ENCODE measurements at regions not wholly inside any gene's neighbourhood (a gene's known extent, or its start where the extent isn't known, plus 50 kb on each side); places are given as distances from the start of the nearest gene placed in this dataset.

GRCh38 chr16:50917950-50918703 is 176.2 kb downstream of the CYLD start:
- Histone ChIP-seq H3K4me1 (no peaks in the 10 kb centered on the region), H3K27me3 (no peaks in the 10 kb centered on the region), H3K36me3 (no peaks in the 10 kb centered on the region), H3K27ac (no peak overlapping the region), H3K4me3 (no peak overlapping the region), H3K9me3 (no peaks in the 10 kb centered on the region)
- DNase-seq (ENCODE audit: extremely low spot score in 2 of 2) = no peak
- TF ChIP-seq POLR2AphosphoS5 (IDR thresholded peaks at IDR 0.05; ENCODE audit: insufficient read depth in 1 of 2, low read depth in 1 of 2) (no peak), POLR2A (IDR thresholded peaks at IDR 0.05) (no peak), CTCF (IDR thresholded peaks at IDR 0.05) (no peak)
- intact Hi-C loops (cut with DNase I) = no loop called here

- no peaks in the 10 kb centered on the region for H3K36me3 ChIP-seq
- intact Hi-C loops (cut with DNase I) = no loop called here
- peaks cover 6% of the 10 kb centered on the region for H3K4me1 ChIP-seq
These were observed 174.2 kb downstream of the CYLD start for GRCh38 chr16:50916040-50916439.

GRCh38 chr16:50915120-50915519 is 173.2 kb downstream of the CYLD start:
- Histone ChIP-seq H3K27me3 (no peaks in the 10 kb centered on the region), H3K27ac (no peak overlapping the region), H3K4me3 (no peak overlapping the region), H3K36me3 (no peaks in the 10 kb centered on the region), H3K4me1 (peaks cover 6% of the 10 kb centered on the region), H3K9me3 (no peaks in the 10 kb centered on the region)
- TF ChIP-seq POLR2AphosphoS5 (IDR thresholded peaks at IDR 0.05; ENCODE audit: insufficient read depth in 1 of 2, low read depth in 1 of 2) (no peak), CTCF (IDR thresholded peaks at IDR 0.05) (no peak), POLR2A (IDR thresholded peaks at IDR 0.05) (no peak)
- intact Hi-C loops (cut with DNase I) = no loop called here
- DNase-seq (ENCODE audit: extremely low spot score in 2 of 2) = no peak

More at GRCh38 chr16:50916040-50916439, 174.2 kb downstream of the CYLD start:
- Histone ChIP-seq H3K9me3 (no peaks in the 10 kb centered on the region), H3K4me3 (no peak overlapping the region), H3K27ac (no peak overlapping the region), H3K27me3 (no peaks in the 10 kb centered on the region)
- no peak for TF ChIP-seq POLR2A (IDR thresholded peaks at IDR 0.05)
- TF ChIP-seq CTCF (IDR thresholded peaks at IDR 0.05) = no peak
- no peak for TF ChIP-seq POLR2AphosphoS5 (IDR thresholded peaks at IDR 0.05; ENCODE audit: insufficient read depth in 1 of 2, low read depth in 1 of 2)
- DNase-seq (ENCODE audit: extremely low spot score in 2 of 2) = no peak

- H3K27ac ChIP-seq = no peak overlapping the region
- intact Hi-C loops (cut with DNase I) = no loop called here
- H3K36me3 ChIP-seq = no peaks in the 10 kb centered on the region
- DNase-seq (ENCODE audit: extremely low spot score in 2 of 2) = no peak
- no peaks in the 10 kb centered on the region for H3K9me3 ChIP-seq
- peaks cover 6% of the 10 kb centered on the region for H3K4me1 ChIP-seq
- no peak for TF ChIP-seq CTCF (IDR thresholded peaks at IDR 0.05)
- no peak for TF ChIP-seq POLR2AphosphoS5 (IDR thresholded peaks at IDR 0.05; ENCODE audit: insufficient read depth in 1 of 2, low read depth in 1 of 2)
- TF ChIP-seq POLR2A (IDR thresholded peaks at IDR 0.05) = no peak
- no peak overlapping the region for H3K4me3 ChIP-seq
- H3K27me3 ChIP-seq = no peaks in the 10 kb centered on the region
These were observed 168.8 kb downstream of the CYLD start for GRCh38 chr16:50910736-50911100.
